Neural cell (in vitro differentiated cells): ENCODE measurements at regions not wholly inside any gene's neighbourhood (a gene's known extent, or its start where the extent isn't known, plus 50 kb on each side); places are given as distances from the start of the nearest gene placed in this dataset.

Experiments
- H2AFZ ChIP-seq: fragments of 200-600, 300-800 bp; sonication (generic), shearing (Covaris generic); 2 replicates; pipeline ENCODE4 v1.6.0; 2014; ENCODE audit warnings: low read depth, mild to moderate bottlenecking, antibody characterized with exemption, low read length, moderate library complexity
- H3F3A ChIP-seq: fragments of 200-600 bp; shearing (Covaris generic); 2 replicates; pipeline ENCODE4 v1.6.1; 2016; ENCODE audit warnings: mild to moderate bottlenecking, moderate library complexity, mixed read lengths, antibody characterized with exemption, low read length; ENCODE audit not compliant: insufficient read depth, poor library complexity, severe bottlenecking
- H3K27ac ChIP-seq: fragments of 200-600, 300-800 bp; sonication (generic), shearing (Covaris generic); 2 replicates; pipeline ENCODE4 v1.5.1; 2014; ENCODE audit warnings: mild to moderate bottlenecking, low read length, moderate library complexity
- H3K27me3 ChIP-seq: fragments of 300-800, 200-600 bp; sonication (generic), shearing (Covaris generic); 2 replicates; pipeline ENCODE4 v1.6.0; 2014; ENCODE audit warnings: mild to moderate bottlenecking, low read depth, low read length, moderate library complexity; ENCODE audit not compliant: insufficient read depth
- H3K36me3 ChIP-seq: fragments of 300-800, 200-600 bp; sonication (generic), shearing (Covaris generic); 2 replicates; pipeline ENCODE4 v1.5.1; 2014; ENCODE audit warnings: mild to moderate bottlenecking, antibody characterized with exemption, low read length, moderate library complexity; ENCODE audit not compliant: insufficient read depth
- H3K4me2 ChIP-seq: fragments of 300-800, 200-600 bp; sonication (generic), shearing (Covaris generic); 2 replicates; pipeline ENCODE4 v1.6.0; 2014; ENCODE audit warnings: mild to moderate bottlenecking, low read length
- H3K4me3 ChIP-seq: fragments of 300-800, 200-600 bp; sonication (generic), shearing (Covaris generic); 2 replicates; pipeline ENCODE4 v1.5.1; 2014; ENCODE audit warnings: mild to moderate bottlenecking, low read length, moderate library complexity
- H3K79me2 ChIP-seq: fragments of 200-600 bp; shearing (Covaris generic); replicated peaks from 2 replicates; pipeline ENCODE4 v1.6.0; 2014; ENCODE audit warnings: mild to moderate bottlenecking, low read length, moderate library complexity; ENCODE audit not compliant: insufficient read depth
- H3K9ac ChIP-seq: fragments of 300-800, 200-600 bp; sonication (generic), shearing (Covaris generic); 2 replicates; pipeline ENCODE4 v1.6.1; 2016; ENCODE audit warnings: mild to moderate bottlenecking, low read length, mixed read lengths
- H3K9me2 ChIP-seq: fragments of 200-600 bp; shearing (Covaris generic); 2 replicates; pipeline ENCODE4 v1.6.1; 2016; ENCODE audit warnings: mild to moderate bottlenecking, low read length, mixed read lengths; ENCODE audit not compliant: insufficient read depth
- H3K9me3 ChIP-seq: fragments of 200-600, 300-800 bp; sonication (generic), shearing (Covaris generic); 2 replicates; pipeline ENCODE4 v1.6.1; 2016; ENCODE audit warnings: mild to moderate bottlenecking, mixed run types, low read length, moderate library complexity, mixed read lengths
- H4K20me1 ChIP-seq: fragments of 200-600 bp; shearing (Covaris generic); 2 replicates; pipeline ENCODE4 v1.6.1; 2016; ENCODE audit warnings: mild to moderate bottlenecking, mixed run types; ENCODE audit not compliant: insufficient read depth
- CTCF ChIP-seq: fragments of 450-650 bp; IDR thresholded peaks from 2 replicates; pipeline ENCODE4 v1.5.1; 2014; ENCODE audit warnings: antibody characterized with exemption, mild to moderate bottlenecking, moderate library complexity; ENCODE audit not compliant: poor library complexity, severe bottlenecking
- EP300 ChIP-seq: fragments of 450-650 bp; conservative IDR thresholded peaks from 2 replicates; pipeline ENCODE4 v1.6.1; 2014; ENCODE audit warnings: antibody characterized with exemption, mild to moderate bottlenecking, moderate library complexity; ENCODE audit not compliant: poor library complexity, severe bottlenecking
- EZH2 ChIP-seq: fragments of 200-600, 300-800 bp; shearing (Covaris generic), sonication (generic); IDR thresholded peaks from 2 replicates; pipeline ENCODE4 v1.6.1; 2014; ENCODE audit warnings: antibody characterized with exemption, low read length, borderline replicate concordance, mild to moderate bottlenecking; ENCODE audit not compliant: insufficient read depth, poor library complexity, severe bottlenecking
- MXI1 ChIP-seq: fragments of 450-650 bp; conservative IDR thresholded peaks from 2 replicates; pipeline ENCODE4 v1.6.1; 2014; ENCODE audit warnings: antibody characterized with exemption, mild to moderate bottlenecking; ENCODE audit not compliant: poor library complexity, severe bottlenecking
- POLR2AphosphoS5 ChIP-seq: IDR thresholded peaks from 2 replicates; pipeline ENCODE4 v1.6.1; 2012
- RAD21 ChIP-seq: fragments of 450-650 bp; conservative IDR thresholded peaks from 2 replicates; pipeline ENCODE4 v1.6.1; 2014; ENCODE audit warnings: antibody characterized with exemption, mild to moderate bottlenecking, moderate library complexity
- REST ChIP-seq: IDR thresholded peaks from 2 replicates; pipeline ENCODE4 v1.6.1; 2012; ENCODE audit warnings: borderline replicate concordance
- SMC3 ChIP-seq: fragments of 450-650 bp; conservative IDR thresholded peaks from 2 replicates; pipeline ENCODE4 v1.6.1; 2014; ENCODE audit warnings: antibody characterized with exemption, mild to moderate bottlenecking, moderate library complexity; ENCODE audit not compliant: poor library complexity
- TAF1 ChIP-seq: IDR thresholded peaks from 2 replicates; pipeline ENCODE4 v1.6.1; 2012; ENCODE audit warnings: low read depth

- Histone ChIP-seq H3K36me3 (no peaks in the 10 kb centered on the region), H3K79me2 (no peaks in the 10 kb centered on the region), H3K4me2 (no peak overlapping the region), H3K27ac (no peak overlapping the region), H3K9ac (no peak overlapping the region), H3K27me3 (no peaks in the 10 kb centered on the region), H3F3A (no peaks in the 10 kb centered on the region), H3K9me3 (no peaks in the 10 kb centered on the region), H4K20me1 (no peaks in the 10 kb centered on the region), H3K4me3 (no peak overlapping the region), H3K9me2 (no peaks in the 10 kb centered on the region), H2AFZ (no peak overlapping the region)
- no peak for TF ChIP-seq SMC3
- no peak for TF ChIP-seq CTCF
- TF ChIP-seq EP300: no peak
- no peak for TF ChIP-seq MXI1
- no peak for TF ChIP-seq EZH2
Measured at GRCh38 chr11:28464252-28464867, 356.2 kb downstream of the METTL15 start.

GRCh38 chr11:28463826-28464225 lies 355.6 kb downstream of the METTL15 start:
- no peak overlapping the region for H3K4me2 ChIP-seq
- no peaks in the 10 kb centered on the region for H3K27me3 ChIP-seq
- H3K36me3 ChIP-seq: no peaks in the 10 kb centered on the region
- H3K9me2 ChIP-seq: no peaks in the 10 kb centered on the region
- H2AFZ ChIP-seq: no peak overlapping the region
- no peak overlapping the region for H3K27ac ChIP-seq
- no peaks in the 10 kb centered on the region for H3K9me3 ChIP-seq
- no peak overlapping the region for H3K9ac ChIP-seq
- H4K20me1 ChIP-seq: no peaks in the 10 kb centered on the region
- H3F3A ChIP-seq: no peaks in the 10 kb centered on the region
- no peak overlapping the region for H3K4me3 ChIP-seq
- TF ChIP-seq RAD21 (no peak), CTCF (no peak), MXI1 (no peak), EZH2 (no peak), TAF1 (no peak), SMC3 (no peak), EP300 (no peak), POLR2AphosphoS5 (no peak), REST (no peak)
- no peaks in the 10 kb centered on the region for H3K79me2 ChIP-seq
